Liver (tissue), 8 donors: ENCODE measurements at regions not wholly inside any gene's neighbourhood (a gene's known extent, or its start where the extent isn't known, plus 50 kb on each side); places are given as distances from the start of the nearest gene placed in this dataset.

Experiments used
- DNase-seq: peaks from one replicate; pipeline ENCODE4 v3.0.0-alpha.2; 2017; ENCODE audit warnings: low spot score
- H3K27ac ChIP-seq, 2 donors: one replicate each; pipeline ENCODE4 v1.7.0; 2013; ENCODE audit warnings: inconsistent platforms in 2 of 2, low read length in 2 of 2, control low read depth in 1 of 2, low read depth in 1 of 2, mild to moderate bottlenecking in 1 of 2
- H3K27me3 ChIP-seq, 4 donors: one replicate each; pipeline versions ENCODE4 v1.6.1 to v1.7.0; 2013; ENCODE audit warnings: low read length in 3 of 4, inconsistent platforms in 1 of 4, mild to moderate bottlenecking in 1 of 4, moderate library complexity in 1 of 4; ENCODE audit not compliant: control insufficient read depth in 4 of 4, insufficient read depth in 4 of 4
- H3K36me3 ChIP-seq, 4 donors: one replicate each; pipeline versions ENCODE4 v1.6.1 to v1.7.0; 2013; ENCODE audit warnings: low read length in 3 of 4, mild to moderate bottlenecking in 3 of 4, low read depth in 1 of 4, moderate library complexity in 1 of 4; ENCODE audit not compliant: control insufficient read depth in 4 of 4, insufficient read depth in 3 of 4
- H3K4me1 ChIP-seq, 4 donors: one replicate each; pipeline versions ENCODE4 v1.6.1 to v1.7.0; 2013; ENCODE audit warnings: low read length in 3 of 4, mild to moderate bottlenecking in 3 of 4, moderate library complexity in 1 of 4; ENCODE audit not compliant: control insufficient read depth in 4 of 4, insufficient read depth in 4 of 4
- H3K4me3 ChIP-seq, 3 donors: one replicate each; pipeline versions ENCODE4 v1.6.1 to v1.7.0; 2013; ENCODE audit warnings: low read length in 3 of 3, control low read depth in 1 of 3, low read depth in 1 of 3, mild to moderate bottlenecking in 1 of 3
- H3K9ac ChIP-seq, 2 donors: one replicate each; pipeline ENCODE4 v1.7.0; 2013; ENCODE audit warnings: low read length in 2 of 2, mild to moderate bottlenecking in 2 of 2, moderate library complexity in 2 of 2, control low read depth in 1 of 2, low read depth in 1 of 2
- H3K9me3 ChIP-seq, 4 donors: one replicate each; pipeline versions ENCODE4 v1.6.1 to v1.7.0; 2013; ENCODE audit warnings: low read length in 3 of 4; ENCODE audit not compliant: control insufficient read depth in 4 of 4
- ATF3 ChIP-seq: IDR thresholded peaks from 2 replicates; pipeline ENCODE4 v1.6.1; 2016; ENCODE audit warnings: antibody characterized with exemption
- CTCF ChIP-seq: fragments of 150-350 bp; IDR thresholded peaks from 2 replicates; pipeline ENCODE4 v1.5.1; 2017; ENCODE audit warnings: improper control_type of control experiment, low read depth, low read length; ENCODE audit not compliant: missing input control
- EGR1 ChIP-seq, 2 donors: IDR thresholded peaks; 2 replicates each; pipeline ENCODE4 v1.6.1; 2016 to 2018; ENCODE audit warnings: antibody characterized with exemption in 2 of 2, low read depth in 2 of 2
- FOXA2 ChIP-seq: IDR thresholded peaks from 2 replicates; pipeline ENCODE4 v1.6.1; 2016; ENCODE audit warnings: antibody characterized with exemption
- GABPA ChIP-seq, 2 donors: IDR thresholded peaks in 1 of 2; conservative IDR thresholded peaks in 1 of 2; 2 replicates each; pipeline ENCODE4 v1.6.1; 2016; ENCODE audit warnings: antibody characterized with exemption in 2 of 2, mild to moderate bottlenecking in 1 of 2, moderate library complexity in 1 of 2
- HNF4A ChIP-seq, 2 donors: conservative IDR thresholded peaks; 2 replicates each; pipeline ENCODE4 v1.6.1; 2016; ENCODE audit warnings: antibody characterized with exemption in 2 of 2, mild to moderate bottlenecking in 2 of 2
- JUND ChIP-seq, 2 donors: IDR thresholded peaks; 2 replicates each; pipeline ENCODE4 v1.6.1; 2016; ENCODE audit warnings: antibody characterized with exemption in 2 of 2
- MAX ChIP-seq: IDR thresholded peaks from 2 replicates; pipeline ENCODE4 v1.6.1; 2016; ENCODE audit warnings: antibody characterized with exemption
- NR2F2 ChIP-seq: IDR thresholded peaks from 2 replicates; pipeline ENCODE4 v1.6.1; 2016; ENCODE audit warnings: antibody characterized with exemption
- RXRA ChIP-seq, 2 donors: IDR thresholded peaks; 2 replicates each; pipeline ENCODE4 v1.6.1; 2017 to 2018; ENCODE audit warnings: antibody characterized with exemption in 2 of 2, mild to moderate bottlenecking in 1 of 2
- SP1 ChIP-seq: IDR thresholded peaks from 2 replicates; pipeline ENCODE4 v1.6.1; 2018; ENCODE audit warnings: antibody characterized with exemption, mild to moderate bottlenecking
- TAF1 ChIP-seq: conservative IDR thresholded peaks from 2 replicates; pipeline ENCODE4 v1.6.1; 2016; ENCODE audit warnings: antibody characterized with exemption, mild to moderate bottlenecking
- ZBTB33 ChIP-seq: IDR thresholded peaks from 2 replicates; pipeline ENCODE4 v1.6.1; 2016; ENCODE audit warnings: antibody characterized with exemption
- WGBS: extraction: QIAGEN DNeasy Blood & Tissue Kit; methylation state at CpG from one replicate; pipeline ENCODE4 v1.1.7; 2013; 5-methylcytosine and 5-hydroxymethylcytosine counted together
- donor health status: healthy.
- donor health status: healthy.
- donor health status: healthy.
- donor health status: healthy.
- donor health status: healthy.

GRCh38 chr3:157097198-157097597 is 62.7 kb downstream of the CCNL1 start:
- Histone ChIP-seq H3K9ac (no peak overlapping the region), H3K27me3 (no peaks in the 10 kb centered on the region), H3K4me1 (peaks cover 0 to 8% (median 6%) of the 10 kb centered on the region in 4 donors), H3K27ac (no peak overlapping the region), H3K4me3 (no peak overlapping the region), H3K36me3 (no peaks in the 10 kb centered on the region), H3K9me3 (no peaks in the 10 kb centered on the region)
- DNase-seq = no peak
- 94% methylated on average over 6 of the region's 6 CpGs for WGBS
- no peak for TF ChIP-seq SP1
- no peak for TF ChIP-seq EGR1 (IDR thresholded peaks at IDR 0.05; ENCODE audit: low read depth in 2 of 2)
- TF ChIP-seq RXRA (IDR thresholded peaks at IDR 0.05) = no peak
- TF ChIP-seq ATF3 = no peak
- TF ChIP-seq MAX = no peak
- TF ChIP-seq NR2F2 = no peak
- TF ChIP-seq GABPA (IDR thresholded peaks at IDR 0.05 in 1 of 2, conservative IDR thresholded peaks at IDR 0.05 in 1 of 2) = no peak
- no peak for TF ChIP-seq ZBTB33
- no peak for TF ChIP-seq CTCF
- TF ChIP-seq HNF4A (conservative IDR thresholded peaks at IDR 0.05) = no peak
- no peak for TF ChIP-seq JUND (IDR thresholded peaks at IDR 0.05)
- no peak for TF ChIP-seq FOXA2
- TF ChIP-seq TAF1 = no peak

- H3K27ac ChIP-seq = no peak overlapping the region
- TF ChIP-seq HNF4A (conservative IDR thresholded peaks at IDR 0.05) (peak; percentile 4 to 26), ATF3 (no peak), TAF1 (no peak)
- H3K36me3 ChIP-seq = no peaks in the 10 kb centered on the region
- H3K4me3 ChIP-seq = no peak overlapping the region
- 87% methylated on average over 5 of the region's 5 CpGs for WGBS
- peaks cover 0 to 8% (median 6%) of the 10 kb centered on the region in 4 donors for H3K4me1 ChIP-seq
- no peaks in the 10 kb centered on the region for H3K9me3 ChIP-seq
- H3K27me3 ChIP-seq = no peaks in the 10 kb centered on the region
- no peak for DNase-seq
- no peak overlapping the region for H3K9ac ChIP-seq
Measured at GRCh38 chr3:157096328-157096727, 63.6 kb downstream of the CCNL1 start.
